SU-DHL-6 (cell line): ENCODE measurements at regions not wholly inside any gene's neighbourhood (a gene's known extent, or its start where the extent isn't known, plus 50 kb on each side); places are given as distances from the start of the nearest gene placed in this dataset.

Experiments
- EZH2phosphoT487 ChIP-seq: fragments of 200-600 bp; sonication (generic), shearing (Covaris generic); conservative IDR thresholded peaks from 2 replicates; pipeline ENCODE4 v1.6.1; 2018; ENCODE audit warnings: mild to moderate bottlenecking, antibody characterized with exemption, low read length, moderate library complexity, mixed read lengths
- TF ChIP-seq, protein P1 (sequence below): fragments of 200-600 bp; sonication (generic); IDR thresholded peaks from one replicate; pipeline ENCODE4 v1.5.1; 2017; ENCODE audit warnings: antibody characterized with exemption, mild to moderate bottlenecking, low read length, moderate library complexity; ENCODE audit not compliant: insufficient read depth, poor library complexity, severe bottlenecking

DNA sequence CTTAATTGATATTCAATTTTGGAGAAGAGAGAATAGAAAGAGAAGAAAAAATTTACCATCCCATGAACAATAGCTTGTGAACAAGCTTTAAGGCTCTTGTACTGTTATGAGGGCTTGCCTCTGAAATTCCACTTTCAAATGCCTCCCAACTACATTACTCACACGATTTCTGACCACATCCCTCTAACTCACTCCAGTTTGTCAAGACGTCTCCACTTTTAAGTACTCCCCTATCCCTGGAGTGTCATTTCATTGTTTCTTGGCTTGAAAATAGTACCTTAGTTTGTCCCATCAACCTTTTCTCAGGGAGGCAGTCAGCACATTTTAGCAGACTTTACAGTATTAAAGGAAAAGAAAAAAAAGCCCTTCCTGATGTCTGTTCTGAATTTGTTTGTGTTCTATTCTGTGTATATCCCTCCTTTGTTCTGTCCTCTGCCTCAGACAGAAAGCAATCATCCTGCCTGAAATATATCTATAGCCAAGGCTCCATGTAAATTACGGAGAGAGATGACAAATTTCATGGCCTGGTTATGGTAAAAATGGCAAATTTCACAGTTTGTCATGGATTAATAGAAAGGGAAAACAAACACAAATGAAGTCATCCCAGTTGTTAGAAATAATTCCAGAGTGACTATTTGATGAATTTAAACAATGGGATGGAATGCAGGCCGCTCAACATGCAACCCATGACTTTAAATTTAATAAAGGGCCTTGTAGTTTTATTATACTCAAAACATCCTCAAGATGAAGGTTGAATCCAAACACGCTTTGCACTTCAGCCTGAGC is 228.8 kb downstream of the ETAA1 start:
- no peak for TF ChIP-seq EZH2phosphoT487
- TF ChIP-seq, protein P1, sequence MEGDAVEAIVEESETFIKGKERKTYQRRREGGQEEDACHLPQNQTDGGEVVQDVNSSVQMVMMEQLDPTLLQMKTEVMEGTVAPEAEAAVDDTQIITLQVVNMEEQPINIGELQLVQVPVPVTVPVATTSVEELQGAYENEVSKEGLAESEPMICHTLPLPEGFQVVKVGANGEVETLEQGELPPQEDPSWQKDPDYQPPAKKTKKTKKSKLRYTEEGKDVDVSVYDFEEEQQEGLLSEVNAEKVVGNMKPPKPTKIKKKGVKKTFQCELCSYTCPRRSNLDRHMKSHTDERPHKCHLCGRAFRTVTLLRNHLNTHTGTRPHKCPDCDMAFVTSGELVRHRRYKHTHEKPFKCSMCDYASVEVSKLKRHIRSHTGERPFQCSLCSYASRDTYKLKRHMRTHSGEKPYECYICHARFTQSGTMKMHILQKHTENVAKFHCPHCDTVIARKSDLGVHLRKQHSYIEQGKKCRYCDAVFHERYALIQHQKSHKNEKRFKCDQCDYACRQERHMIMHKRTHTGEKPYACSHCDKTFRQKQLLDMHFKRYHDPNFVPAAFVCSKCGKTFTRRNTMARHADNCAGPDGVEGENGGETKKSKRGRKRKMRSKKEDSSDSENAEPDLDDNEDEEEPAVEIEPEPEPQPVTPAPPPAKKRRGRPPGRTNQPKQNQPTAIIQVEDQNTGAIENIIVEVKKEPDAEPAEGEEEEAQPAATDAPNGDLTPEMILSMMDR: no peak
